Cardiac muscle cell (in vitro differentiated cells and primary cell): ENCODE measurements at regions not wholly inside any gene's neighbourhood (a gene's known extent, or its start where the extent isn't known, plus 50 kb on each side); places are given as distances from the start of the nearest gene placed in this dataset.

Source experiments
- DNase-seq, 2 donors: peaks; one replicate each; pipeline versions ENCODE4 v3.0.0 to v3.0.0-alpha.2; 2010 to 2017; ENCODE audit warnings: low read depth in 1 of 2, low spot score in 1 of 2
- H3K27ac ChIP-seq: fragments of 200-600 bp; sonication (generic); 2 replicates; pipeline ENCODE4 v1.5.1; 2016
- H3K27me3 ChIP-seq: fragments of 200-600 bp; sonication (generic); 2 replicates; pipeline ENCODE4 v1.6.0; 2016; ENCODE audit warnings: control low read depth
- H3K36me3 ChIP-seq: fragments of 200-600 bp; sonication (generic); 2 replicates; pipeline ENCODE4 v1.5.1; 2016; ENCODE audit warnings: control low read depth
- H3K4me1 ChIP-seq: fragments of 200-600 bp; sonication (generic); 2 replicates; pipeline ENCODE4 v1.8.1; 2017; ENCODE audit warnings: low read depth, mild to moderate bottlenecking, mixed run types
- H3K4me3 ChIP-seq: fragments of 200-600 bp; sonication (generic); 2 replicates; pipeline ENCODE4 v1.5.1; 2016; ENCODE audit warnings: mild to moderate bottlenecking
- H3K9me3 ChIP-seq: fragments of 200-600 bp; sonication (generic); 2 replicates; pipeline ENCODE4 v1.5.1; 2017; ENCODE audit warnings: low read depth, mild to moderate bottlenecking, control low read depth
- TF ChIP-seq, protein P1 (sequence below): IDR thresholded peaks from 2 replicates; pipeline ENCODE4 v1.5.1; 2012; ENCODE audit warnings: low read depth, mild to moderate bottlenecking, low read length

DNA sequence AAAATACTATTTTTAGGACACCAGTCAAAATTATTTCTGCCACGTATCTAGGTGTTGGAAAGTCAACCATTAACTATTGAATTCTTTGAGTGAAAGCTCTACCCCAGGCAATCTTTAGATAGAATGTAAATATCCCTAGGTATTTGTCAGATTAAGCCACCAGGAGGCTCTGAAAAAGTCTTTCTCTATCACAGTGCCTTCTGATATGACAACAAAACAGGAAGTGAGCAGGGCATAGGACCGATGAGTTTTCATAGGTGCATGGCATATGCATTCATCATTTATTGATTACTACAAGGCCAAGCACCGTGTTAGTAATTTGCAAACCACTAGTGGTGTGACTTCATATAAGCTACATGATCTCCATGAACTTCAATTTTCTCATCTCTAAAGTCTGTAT, 333.6 kb upstream of the F9 start:
- TF ChIP-seq, protein P1, sequence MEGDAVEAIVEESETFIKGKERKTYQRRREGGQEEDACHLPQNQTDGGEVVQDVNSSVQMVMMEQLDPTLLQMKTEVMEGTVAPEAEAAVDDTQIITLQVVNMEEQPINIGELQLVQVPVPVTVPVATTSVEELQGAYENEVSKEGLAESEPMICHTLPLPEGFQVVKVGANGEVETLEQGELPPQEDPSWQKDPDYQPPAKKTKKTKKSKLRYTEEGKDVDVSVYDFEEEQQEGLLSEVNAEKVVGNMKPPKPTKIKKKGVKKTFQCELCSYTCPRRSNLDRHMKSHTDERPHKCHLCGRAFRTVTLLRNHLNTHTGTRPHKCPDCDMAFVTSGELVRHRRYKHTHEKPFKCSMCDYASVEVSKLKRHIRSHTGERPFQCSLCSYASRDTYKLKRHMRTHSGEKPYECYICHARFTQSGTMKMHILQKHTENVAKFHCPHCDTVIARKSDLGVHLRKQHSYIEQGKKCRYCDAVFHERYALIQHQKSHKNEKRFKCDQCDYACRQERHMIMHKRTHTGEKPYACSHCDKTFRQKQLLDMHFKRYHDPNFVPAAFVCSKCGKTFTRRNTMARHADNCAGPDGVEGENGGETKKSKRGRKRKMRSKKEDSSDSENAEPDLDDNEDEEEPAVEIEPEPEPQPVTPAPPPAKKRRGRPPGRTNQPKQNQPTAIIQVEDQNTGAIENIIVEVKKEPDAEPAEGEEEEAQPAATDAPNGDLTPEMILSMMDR = no peak
- no peak for DNase-seq
- Histone ChIP-seq H3K4me1 (no peaks in the 10 kb centered on the region), H3K27me3 (peaks cover 90% of the 10 kb centered on the region), H3K27ac (no peak overlapping the region), H3K9me3 (no peaks in the 10 kb centered on the region), H3K36me3 (no peaks in the 10 kb centered on the region), H3K4me3 (no peak overlapping the region)

DNA sequence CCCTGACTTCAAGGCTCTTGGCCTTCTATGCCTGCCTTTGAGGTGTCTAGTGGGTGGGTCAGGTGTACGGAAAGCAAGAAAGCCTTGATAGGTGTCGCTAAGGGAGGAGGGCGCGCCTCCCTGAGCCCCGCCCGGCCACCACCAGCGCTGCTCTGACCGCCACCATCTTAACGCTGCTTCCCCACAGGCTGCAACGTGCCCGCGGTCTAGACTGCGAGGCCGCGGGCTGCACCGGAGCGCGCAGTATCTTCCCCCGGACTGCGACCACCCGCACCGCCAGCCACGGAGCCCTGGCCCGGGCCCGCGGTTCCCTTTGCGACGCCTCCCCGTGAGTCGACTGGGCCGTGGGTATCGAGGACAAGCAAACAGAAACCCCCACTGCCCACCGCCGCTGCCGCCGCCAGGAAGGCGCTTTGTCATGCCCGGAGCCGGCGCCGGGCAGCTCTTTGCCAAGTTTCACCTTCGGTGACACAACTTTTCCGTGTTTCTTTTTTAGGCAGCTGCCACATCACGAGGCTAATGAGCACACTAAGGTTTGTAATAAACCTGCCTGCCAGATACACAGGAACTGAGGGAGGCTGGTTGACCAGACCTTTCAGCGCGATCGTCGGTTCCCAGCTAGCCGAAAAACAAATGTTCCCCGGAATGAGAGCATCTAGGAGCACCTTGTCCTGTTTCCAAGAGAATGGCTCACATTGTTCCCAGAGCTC, 335.8 kb upstream of the F9 start:
- TF ChIP-seq, protein P1 = no peak
- Histone ChIP-seq H3K27me3 (peaks cover 78% of the 10 kb centered on the region), H3K9me3 (no peaks in the 10 kb centered on the region), H3K4me3 (peak overlapping the region; percentile 22), H3K4me1 (no peaks in the 10 kb centered on the region), H3K36me3 (no peaks in the 10 kb centered on the region), H3K27ac (no peak overlapping the region)
- peak in 1 of 2 donors; percentile 32 for DNase-seq

DNA sequence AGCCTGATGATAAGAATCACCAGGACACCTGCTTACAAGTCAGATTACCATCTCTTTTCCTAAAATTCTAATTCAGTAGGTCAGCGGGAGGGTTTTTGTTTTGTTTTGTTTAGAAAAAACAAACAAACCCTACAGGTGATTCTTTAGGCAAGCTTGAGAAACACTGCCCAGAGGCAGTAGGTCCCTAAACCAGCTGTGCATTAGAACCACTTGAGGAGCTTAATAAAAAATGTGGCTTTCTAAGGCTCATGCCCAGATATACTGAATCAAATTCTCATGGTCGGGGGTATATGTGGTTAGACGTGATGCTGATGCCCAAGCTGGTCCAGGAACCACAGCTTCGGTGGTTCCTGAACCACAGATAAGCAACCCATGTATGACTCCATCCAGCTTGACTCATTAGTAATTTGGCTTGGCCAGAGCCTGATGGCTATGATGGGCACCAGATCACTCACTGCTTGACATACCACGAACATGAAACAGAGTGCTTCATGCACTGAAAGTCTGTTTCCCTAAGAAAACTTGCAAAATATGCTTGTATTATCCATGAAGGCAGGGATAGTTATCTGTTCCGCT, 338.1 kb upstream of the F9 start:
- H3K9me3 ChIP-seq = no peaks in the 10 kb centered on the region
- TF ChIP-seq, protein P1 = no peak
- H3K4me3 ChIP-seq = no peak overlapping the region
- H3K27ac ChIP-seq = no peak overlapping the region
- peaks cover 64% of the 10 kb centered on the region for H3K27me3 ChIP-seq
- DNase-seq = no peak
- no peaks in the 10 kb centered on the region for H3K4me1 ChIP-seq
- no peaks in the 10 kb centered on the region for H3K36me3 ChIP-seq

DNA sequence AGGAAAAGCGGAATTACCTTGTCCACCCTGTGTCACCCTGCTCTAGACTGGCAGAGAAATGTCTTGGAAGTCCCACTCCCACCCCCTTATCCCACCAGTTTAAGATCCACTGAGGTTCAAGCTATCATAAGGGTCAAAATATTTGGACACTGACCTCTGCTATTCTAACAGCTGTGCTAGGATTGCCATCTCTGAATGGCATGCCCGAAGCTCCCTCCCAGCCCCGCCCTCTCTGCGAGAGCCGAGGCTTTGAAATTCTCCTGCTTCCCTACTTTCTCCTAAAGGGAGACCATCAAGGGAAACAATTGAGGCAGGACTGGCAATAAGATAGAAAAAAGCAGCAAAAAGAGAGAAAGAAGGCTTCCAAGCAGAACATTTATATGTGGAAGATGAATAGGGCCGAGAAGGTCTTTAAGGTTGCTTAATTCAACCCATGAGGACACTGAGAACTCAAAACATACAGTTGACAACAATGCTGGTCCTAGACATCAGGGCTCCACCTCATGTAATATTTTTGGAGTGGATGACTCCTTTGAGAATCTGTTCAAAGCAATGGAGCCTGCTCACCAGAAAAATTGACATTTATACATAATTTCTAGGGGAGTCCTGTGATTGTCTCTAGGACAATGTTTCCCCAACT, 338.7 kb upstream of the F9 start:
- TF ChIP-seq, protein P1 = no peak
- Histone ChIP-seq H3K9me3 (no peaks in the 10 kb centered on the region), H3K27me3 (peaks cover 59% of the 10 kb centered on the region), H3K4me1 (no peaks in the 10 kb centered on the region), H3K4me3 (no peak overlapping the region), H3K36me3 (no peaks in the 10 kb centered on the region), H3K27ac (no peak overlapping the region)
- DNase-seq = no peak

DNA sequence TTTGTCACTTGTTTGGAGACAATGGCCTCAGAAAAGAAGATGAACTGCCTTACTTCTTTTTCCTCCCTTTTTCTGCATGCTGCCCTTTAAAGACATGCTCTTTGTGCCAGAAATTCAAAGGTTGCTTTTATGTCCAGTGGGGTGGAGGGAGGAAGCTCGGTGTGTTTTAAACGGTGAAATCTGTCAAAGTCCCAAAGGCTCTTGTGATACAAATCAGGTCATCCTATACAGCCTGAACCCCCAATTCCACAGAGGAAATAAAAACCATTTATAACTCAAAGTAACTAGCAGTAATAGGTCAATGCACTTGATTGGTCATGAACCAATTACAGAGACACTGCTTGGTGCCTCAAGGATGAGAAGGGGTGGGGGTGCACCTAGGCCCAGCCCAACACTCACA, 339.3 kb upstream of the F9 start:
- H3K27me3 ChIP-seq = peaks cover 53% of the 10 kb centered on the region

More for the DNA sequence above, 339.3 kb upstream of the F9 start:
- Histone ChIP-seq H3K4me1 (no peaks in the 10 kb centered on the region), H3K36me3 (no peaks in the 10 kb centered on the region), H3K9me3 (no peaks in the 10 kb centered on the region), H3K27ac (no peak overlapping the region), H3K4me3 (no peak overlapping the region)
- TF ChIP-seq, protein P1 = no peak
- no peak for DNase-seq
